ENCODE measurements at regions not wholly inside any gene's neighbourhood (a gene's known extent, or its start where the extent isn't known, plus 50 kb on each side); places are given as distances from the start of the nearest gene placed in this dataset.

DNA sequence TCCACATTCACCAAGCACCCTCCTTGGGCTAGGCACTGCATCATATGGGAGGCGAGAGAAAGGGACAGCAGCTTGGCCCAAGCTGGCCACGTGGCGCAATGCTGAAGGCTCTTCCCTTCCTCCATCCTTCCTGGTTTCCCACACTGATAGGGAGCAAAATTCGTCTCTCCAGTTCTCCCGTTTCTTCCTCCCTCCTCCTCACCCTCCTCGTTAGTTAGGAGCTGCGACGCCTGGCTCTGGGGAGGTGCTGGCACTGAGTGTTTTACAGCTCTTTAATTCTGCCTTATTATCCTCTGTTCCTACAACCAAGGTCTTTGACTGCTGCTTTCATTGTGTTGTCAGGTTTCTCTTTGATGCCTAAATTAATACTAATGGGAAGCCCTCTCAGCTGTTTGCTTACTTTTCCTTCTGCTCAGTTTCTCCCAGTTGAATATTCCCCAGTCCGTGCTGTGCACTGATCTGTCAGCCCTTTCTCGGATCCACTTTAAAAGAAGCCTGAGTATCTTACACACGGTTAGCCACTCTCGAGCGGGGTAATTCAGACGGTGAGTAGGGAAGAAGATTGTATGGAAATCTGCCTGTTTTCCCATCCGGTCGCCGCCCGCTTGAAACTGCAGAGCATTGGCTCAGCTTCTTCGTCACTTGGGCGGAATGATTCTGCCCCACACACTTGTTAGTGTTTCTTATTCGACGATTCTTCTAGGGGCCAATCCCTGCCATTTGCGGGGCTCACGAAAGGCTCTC lies 56.2 kb upstream of the SMYD2 start:
- Mint-ChIP-seq H3K9me3 (ENCODE audit: low read depth) (no peaks in the 10 kb centered on the region), H3K36me3 (no peaks in the 10 kb centered on the region), H3K4me1 (no peaks in the 10 kb centered on the region), H3K4me3 (no peak overlapping the region), H3K27ac (no peak overlapping the region), H3K27me3 (peaks cover 34% of the 10 kb centered on the region)
- CTCF ChIA-PET, result interaction anchor here (0.5 kb wide), 1 partner anchor 574 kb away, joined by 5 read pairs; no protein-coding TSS in a partner anchor
- DNase-seq (no peak), ATAC-seq (no peak)

DNA sequence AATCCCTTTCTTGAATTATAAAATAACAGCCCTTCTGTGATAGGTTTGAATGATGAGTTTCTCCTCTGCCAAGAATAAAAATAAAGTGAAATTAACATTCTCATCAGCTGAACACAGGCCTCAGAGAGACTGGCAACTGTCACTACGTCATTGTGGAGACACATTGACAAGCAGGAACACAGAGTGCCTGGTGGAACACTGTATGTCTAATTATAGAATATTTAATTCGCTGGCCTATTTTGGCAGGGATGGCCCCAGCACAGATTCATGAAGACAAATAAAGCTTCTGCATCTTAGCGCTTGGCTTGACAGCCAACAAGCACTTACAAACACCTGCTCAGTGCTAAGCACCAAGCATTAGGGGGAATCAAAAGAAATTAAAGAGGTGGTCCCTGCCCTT lies 52.0 kb upstream of the SMYD2 start:
- DNase-seq, result no peak
- no peaks in the 10 kb centered on the region for H3K36me3 Mint-ChIP-seq
- peaks cover 41% of the 10 kb centered on the region for H3K27me3 Mint-ChIP-seq
- no peak overlapping the region for H3K27ac Mint-ChIP-seq
- ATAC-seq, result no peak
- CTCF ChIA-PET, result interaction anchor here (1.2 to 2.4 kb wide), 2 partner anchors 8 to 14 kb away, joined by 3 to 6 read pairs; no protein-coding TSS in a partner anchor
- H3K4me1 Mint-ChIP-seq, result no peaks in the 10 kb centered on the region
- H3K9me3 Mint-ChIP-seq (ENCODE audit: low read depth), result no peaks in the 10 kb centered on the region
- no peak overlapping the region for H3K4me3 Mint-ChIP-seq

DNA sequence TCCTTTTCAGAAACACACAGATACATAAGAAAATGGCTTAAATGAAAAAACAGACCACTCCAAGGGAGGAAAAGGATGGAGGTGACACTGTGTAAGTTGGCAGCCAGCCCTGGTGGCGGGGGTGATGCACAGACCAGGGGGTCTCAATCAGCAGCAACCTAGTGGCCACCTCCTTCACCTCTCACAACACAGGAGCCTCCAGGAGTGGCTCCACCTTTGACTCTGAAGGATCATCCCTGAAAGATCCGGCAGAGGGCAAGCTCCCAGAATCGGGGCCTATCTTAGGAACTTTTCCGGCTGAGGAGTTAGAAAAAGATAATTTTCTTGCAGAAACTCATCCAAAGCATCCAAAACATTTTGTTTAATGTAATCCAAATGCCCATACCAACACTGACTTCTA lies 51.2 kb upstream of the SMYD2 start:
- no peak overlapping the region for H3K27ac Mint-ChIP-seq
- no peak for DNase-seq
- no peaks in the 10 kb centered on the region for H3K36me3 Mint-ChIP-seq
- H3K9me3 Mint-ChIP-seq (ENCODE audit: low read depth), result no peaks in the 10 kb centered on the region
- H3K27me3 Mint-ChIP-seq, result peaks cover 45% of the 10 kb centered on the region
- no peaks in the 10 kb centered on the region for H3K4me1 Mint-ChIP-seq
- no peak for ATAC-seq
- no peak overlapping the region for H3K4me3 Mint-ChIP-seq
- CTCF ChIA-PET, result interaction anchor here (1.2 to 2.4 kb wide), 2 partner anchors 9 to 15 kb away, joined by 3 to 6 read pairs; no protein-coding TSS in a partner anchor

Measured in activated CD8-positive, alpha-beta memory T cell treated with anti-CD3 and anti-CD28 coated beads, Interleukin-2, amount 10 ng/mL, durations not matched to agents 7 days and 5 days (primary cell).